GM19468 (cell line): ENCODE measurements at regions not wholly inside any gene's neighbourhood (a gene's known extent, or its start where the extent isn't known, plus 50 kb on each side); places are given as distances from the start of the nearest gene placed in this dataset.

Experiments used
- ATAC-seq: cut with Tn5 transposase; IDR thresholded peaks from one replicate; pipeline ENCODE4 v1.9.1; 2021; ENCODE audit warnings: mild to moderate bottlenecking, moderate library complexity, moderate number of reproducible peaks; ENCODE audit not compliant: unreplicated experiment; ENCODE audit errors: extremely low read depth

- no peak for ATAC-seq
Observed at GRCh38 chr10:130790339-130790738, 521.2 kb downstream of the TCERG1L start.

- ATAC-seq: no peak
Observed at GRCh38 chr10:130792096-130792845, 519.2 kb downstream of the TCERG1L start.

GRCh38 chr10:130795819-130796218 is 515.7 kb downstream of the TCERG1L start:
- no peak for ATAC-seq

- ATAC-seq: no peak
Observed at GRCh38 chr10:130799532-130799931, 512.0 kb downstream of the TCERG1L start.

- ATAC-seq: no peak
Observed at GRCh38 chr10:130800281-130800680, 511.2 kb downstream of the TCERG1L start.

GRCh38 chr10:130801276-130801675 is 510.2 kb downstream of the TCERG1L start:
- no peak for ATAC-seq

- no peak for ATAC-seq
Observed at GRCh38 chr10:130801784-130802183, 509.7 kb downstream of the TCERG1L start.

- ATAC-seq: no peak
Observed at GRCh38 chr10:130802301-130802700, 509.2 kb downstream of the TCERG1L start.

- ATAC-seq: no peak
Observed at GRCh38 chr10:130804281-130804680, 507.2 kb downstream of the TCERG1L start.

GRCh38 chr10:130804778-130805634 is 506.5 kb downstream of the TCERG1L start:
- no peak for ATAC-seq

GRCh38 chr10:130805635-130806030 is 505.9 kb downstream of the TCERG1L start:
- no peak for ATAC-seq

GRCh38 chr10:130806426-130806825 is 505.1 kb downstream of the TCERG1L start:
- ATAC-seq: no peak

GRCh38 chr10:130807096-130807495 is 504.4 kb downstream of the TCERG1L start:
- ATAC-seq: no peak

GRCh38 chr10:130807721-130808120 is 503.8 kb downstream of the TCERG1L start:
- ATAC-seq: no peak

GRCh38 chr10:130808243-130808642 is 503.3 kb downstream of the TCERG1L start:
- no peak for ATAC-seq

GRCh38 chr10:130808686-130809085 is 502.8 kb downstream of the TCERG1L start:
- no peak for ATAC-seq

- ATAC-seq: no peak
Observed at GRCh38 chr10:130809181-130809580, 502.3 kb downstream of the TCERG1L start.

GRCh38 chr10:130809761-130810515 is 501.6 kb downstream of the TCERG1L start:
- ATAC-seq: no peak

- no peak for ATAC-seq
Observed at GRCh38 chr10:130810856-130811255, 500.7 kb downstream of the TCERG1L start.

GRCh38 chr10:130812381-130813148 is 499.0 kb downstream of the TCERG1L start:
- ATAC-seq: no peak
